Hematopoietic multipotent progenitor cell treated with erythropoietin and hydrocortisone succinate and interleukin-3 and kit ligand, for 4 days (in vitro differentiated cells): ENCODE measurements at regions not wholly inside any gene's neighbourhood (a gene's known extent, or its start where the extent isn't known, plus 50 kb on each side); places are given as distances from the start of the nearest gene placed in this dataset.
A peak's percentile ranks its signal among the peaks of the same experiment; 100 is the strongest.

ENCODE experiments used
- DNase-seq: peaks from one replicate; pipeline ENCODE4 v3.0.0-alpha.2; 2015

DNA sequence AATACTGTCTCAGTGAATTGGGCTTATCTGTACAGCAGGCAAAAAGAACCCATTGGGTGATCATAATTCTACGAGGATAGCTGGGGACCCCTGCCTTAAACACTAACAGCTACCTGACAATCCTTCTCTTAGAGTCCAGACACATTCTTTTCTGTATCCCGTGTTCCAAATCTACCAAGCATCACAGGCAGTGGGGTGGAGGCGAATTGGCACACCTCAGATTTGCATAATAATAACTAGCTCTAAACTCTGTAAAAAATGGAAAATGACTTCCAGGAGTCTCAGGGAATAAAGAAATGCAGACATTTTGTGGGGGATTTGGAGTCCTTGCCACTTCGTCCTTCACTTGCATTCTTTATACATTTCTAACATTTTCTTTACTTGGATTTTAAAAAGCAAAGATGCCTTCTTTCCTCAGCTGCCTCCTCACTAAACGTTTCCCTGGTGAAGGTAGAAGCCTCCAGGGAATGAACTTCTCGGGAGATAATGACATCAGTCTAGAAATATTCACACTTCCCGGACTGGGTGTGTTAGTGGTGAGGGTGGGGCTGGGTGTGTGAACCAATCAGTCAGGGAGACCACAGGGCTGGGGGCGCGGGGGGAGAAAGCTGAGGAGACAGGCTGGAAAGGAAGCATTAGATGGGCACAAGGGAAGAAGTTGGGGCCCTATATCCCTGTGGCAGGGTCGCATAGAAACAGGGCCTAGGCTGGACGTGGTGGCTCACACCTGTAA, 59.1 kb upstream of the BOD1L2 start:
- DNase-seq: no peak

DNA sequence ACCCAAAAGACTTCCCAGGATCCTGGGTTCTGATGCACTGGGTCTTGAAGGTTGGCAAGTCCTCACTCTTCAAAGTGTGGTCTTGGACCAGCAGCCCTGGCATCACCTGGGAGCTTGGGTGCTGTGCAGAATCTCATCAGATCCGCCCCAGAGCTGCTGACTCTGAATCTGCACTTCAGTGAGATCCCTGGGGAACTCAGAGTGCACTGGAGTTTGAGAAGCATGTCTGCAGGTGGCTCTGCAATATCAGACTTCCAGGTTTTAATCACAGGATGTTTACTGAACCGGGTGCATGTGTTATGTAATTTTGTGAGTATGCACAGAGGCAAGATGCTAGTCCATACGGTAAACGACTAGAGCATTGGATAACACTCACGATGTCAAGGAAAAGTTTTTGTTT, 58.0 kb upstream of the BOD1L2 start:
- DNase-seq: no peak

DNA sequence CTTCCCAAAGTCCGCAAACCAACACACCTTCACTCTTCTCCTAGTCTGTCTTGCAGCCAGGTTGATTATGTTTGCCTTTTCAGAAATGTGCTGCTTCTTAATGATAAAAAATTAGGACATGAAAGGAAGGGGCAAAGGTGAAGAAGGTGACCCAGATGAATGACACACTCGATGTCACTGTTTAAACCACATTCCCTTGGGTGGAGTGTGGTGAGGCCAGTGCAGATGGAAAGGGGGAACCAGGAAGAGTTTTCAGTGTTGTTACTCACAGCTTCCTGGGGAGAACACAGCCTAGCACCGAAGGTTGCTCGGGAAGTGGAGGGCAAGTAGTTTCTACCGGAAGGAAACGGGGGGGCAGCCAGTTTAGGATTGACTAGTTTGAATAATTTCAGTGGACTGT, 57.2 kb upstream of the BOD1L2 start:
- DNase-seq: no peak

DNA sequence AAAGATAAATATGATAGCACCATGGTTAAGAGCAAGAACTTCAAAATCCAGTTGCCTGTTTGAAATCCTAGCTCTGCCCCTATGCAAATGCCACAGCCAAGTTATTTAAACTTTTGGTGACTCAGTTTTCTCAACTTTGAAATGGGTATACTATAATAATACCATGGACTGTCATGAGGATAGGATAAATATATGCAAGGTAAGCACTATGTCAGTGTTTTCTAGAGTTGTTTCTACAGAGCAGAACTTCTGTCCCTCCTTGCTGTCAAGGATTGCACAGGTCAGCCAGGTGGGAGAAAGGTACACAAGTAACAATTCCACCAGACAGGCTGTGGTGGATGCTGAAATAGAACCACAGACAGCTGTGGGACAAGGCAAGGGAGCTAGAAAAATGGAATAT, 55.7 kb upstream of the BOD1L2 start:
- DNase-seq: no peak

DNA sequence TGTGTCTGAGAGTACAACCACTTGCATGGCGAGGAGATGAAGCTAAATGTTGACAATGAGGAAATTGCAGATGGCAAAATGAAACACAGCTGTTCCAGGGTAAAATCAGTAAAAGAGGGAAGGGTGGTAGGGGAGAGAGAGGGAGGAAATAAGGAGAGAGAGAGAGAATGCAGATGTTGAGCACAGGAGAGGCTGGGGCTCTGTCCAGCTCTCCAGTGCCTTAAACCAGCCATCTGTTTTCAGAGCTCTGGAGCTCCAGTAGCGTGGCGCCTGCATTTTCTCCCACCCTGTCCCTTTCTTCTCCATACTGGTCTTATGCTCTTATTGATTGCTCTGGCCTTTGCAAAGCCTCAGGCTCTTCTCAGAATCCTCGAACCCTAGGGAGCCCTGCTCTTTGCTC, 52.7 kb upstream of the BOD1L2 start:
- no peak for DNase-seq

DNA sequence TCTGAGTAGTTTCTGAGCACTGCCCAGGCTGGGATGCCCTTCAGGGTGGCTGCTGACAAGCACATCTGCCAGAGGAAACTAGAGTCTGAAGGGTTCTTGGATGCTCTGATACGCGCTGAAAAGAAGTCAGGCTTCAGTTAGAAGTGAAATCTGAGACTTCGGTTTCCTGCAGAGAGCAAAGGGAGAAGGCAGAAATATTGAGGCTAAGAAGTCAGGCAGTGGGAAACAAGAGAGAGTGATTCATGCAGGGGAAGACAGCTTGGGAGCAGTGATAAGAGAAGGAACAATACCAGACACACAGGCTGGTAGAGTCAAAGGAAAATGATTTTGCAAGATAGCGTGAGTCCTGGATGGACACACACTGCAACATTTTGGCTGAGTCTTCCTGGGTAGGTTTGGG, 51.0 kb upstream of the BOD1L2 start:
- peak; percentile 38 for DNase-seq
